C4-2B (cell line): ENCODE measurements at regions not wholly inside any gene's neighbourhood (a gene's known extent, or its start where the extent isn't known, plus 50 kb on each side); places are given as distances from the start of the nearest gene placed in this dataset.

Experiments
- CTCF ChIP-seq: fragments of 450-650 bp; conservative IDR thresholded peaks from 2 replicates; pipeline ENCODE4 v1.5.1; 2017; ENCODE audit warnings: mild to moderate bottlenecking
- ZFX ChIP-seq: fragments of 450-650 bp; IDR thresholded peaks from 2 replicates; pipeline ENCODE4 v1.6.1; 2017

- no peak for TF ChIP-seq CTCF
- no peak for TF ChIP-seq ZFX
These were observed 325.2 kb downstream of the DYSF start for GRCh38 chr2:71778514-71778913.
